Thoracic aorta (tissue), 2 donors: ENCODE measurements at regions not wholly inside any gene's neighbourhood (a gene's known extent, or its start where the extent isn't known, plus 50 kb on each side); places are given as distances from the start of the nearest gene placed in this dataset.

Experiments
- ATAC-seq: fragments of 150-250 bp; one replicate; pipeline ENCODE4 v1.8.0; 2017; ENCODE audit warnings: low read depth; ENCODE audit not compliant: insufficient number of reproducible peaks, low FRiP score
- DNase-seq: peaks from one replicate; pipeline ENCODE4 v3.0.0-alpha.2; 2020; ENCODE audit warnings: low spot score
- H3K27ac ChIP-seq, 2 donors: fragments of 200-600 bp; sonication (generic); 1 replicate in 1 of 2; 2 replicates in 1 of 2; pipeline ENCODE4 v1.5.1; 2016; ENCODE audit warnings: mild to moderate bottlenecking in 2 of 2, moderate library complexity in 2 of 2
- H3K27me3 ChIP-seq: fragments of 200-600 bp; sonication (generic); replicated peaks from 2 replicates; pipeline ENCODE4 v1.6.0; 2016; ENCODE audit warnings: mild to moderate bottlenecking; ENCODE audit not compliant: insufficient read depth
- H3K36me3 ChIP-seq: fragments of 200-600 bp; sonication (generic); one replicate; pipeline ENCODE4 v1.5.1; 2016
- H3K4me1 ChIP-seq, 2 donors: fragments of 200-600 bp; sonication (generic); 1 replicate in 1 of 2; 2 replicates in 1 of 2; pipeline versions ENCODE4 v1.5.1 to v1.6.0; 2016; ENCODE audit warnings: low read depth in 2 of 2, mild to moderate bottlenecking in 1 of 2; ENCODE audit not compliant: control insufficient read depth in 1 of 2
- H3K4me3 ChIP-seq: fragments of 200-600 bp; sonication (generic); 2 replicates; pipeline ENCODE4 v1.5.1; 2016; ENCODE audit warnings: mild to moderate bottlenecking
- H3K9me3 ChIP-seq: fragments of 200-600 bp; sonication (generic); 2 replicates; pipeline ENCODE4 v1.5.1; 2016
- TF ChIP-seq, protein P1 (sequence below): fragments of 200-600 bp; sonication (generic); IDR thresholded peaks from one replicate; pipeline ENCODE4 v1.5.1; 2019; ENCODE audit warnings: antibody characterized with exemption

DNA sequence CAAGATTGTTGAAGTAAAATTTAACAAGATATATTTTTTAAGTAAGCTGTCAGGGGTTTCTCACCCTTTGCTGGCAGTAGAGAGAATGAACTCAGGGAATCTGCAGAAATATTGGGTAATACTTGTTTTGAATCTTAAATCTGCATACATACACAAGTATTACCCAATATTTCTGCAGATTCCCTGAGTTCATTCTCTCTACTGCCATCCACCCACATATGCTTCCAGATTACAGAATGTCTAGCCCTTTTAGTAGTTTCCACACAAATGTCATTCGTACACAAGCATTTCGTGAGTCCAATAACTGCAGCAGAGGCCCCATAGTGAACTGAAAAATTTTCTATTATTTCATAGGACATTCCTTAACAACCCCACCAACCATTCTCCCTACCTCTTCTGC, 69.6 kb upstream of the TNFRSF21 start:
- TF ChIP-seq, protein P1, sequence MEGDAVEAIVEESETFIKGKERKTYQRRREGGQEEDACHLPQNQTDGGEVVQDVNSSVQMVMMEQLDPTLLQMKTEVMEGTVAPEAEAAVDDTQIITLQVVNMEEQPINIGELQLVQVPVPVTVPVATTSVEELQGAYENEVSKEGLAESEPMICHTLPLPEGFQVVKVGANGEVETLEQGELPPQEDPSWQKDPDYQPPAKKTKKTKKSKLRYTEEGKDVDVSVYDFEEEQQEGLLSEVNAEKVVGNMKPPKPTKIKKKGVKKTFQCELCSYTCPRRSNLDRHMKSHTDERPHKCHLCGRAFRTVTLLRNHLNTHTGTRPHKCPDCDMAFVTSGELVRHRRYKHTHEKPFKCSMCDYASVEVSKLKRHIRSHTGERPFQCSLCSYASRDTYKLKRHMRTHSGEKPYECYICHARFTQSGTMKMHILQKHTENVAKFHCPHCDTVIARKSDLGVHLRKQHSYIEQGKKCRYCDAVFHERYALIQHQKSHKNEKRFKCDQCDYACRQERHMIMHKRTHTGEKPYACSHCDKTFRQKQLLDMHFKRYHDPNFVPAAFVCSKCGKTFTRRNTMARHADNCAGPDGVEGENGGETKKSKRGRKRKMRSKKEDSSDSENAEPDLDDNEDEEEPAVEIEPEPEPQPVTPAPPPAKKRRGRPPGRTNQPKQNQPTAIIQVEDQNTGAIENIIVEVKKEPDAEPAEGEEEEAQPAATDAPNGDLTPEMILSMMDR, result no peak
- Histone ChIP-seq H3K36me3 (no peaks in the 10 kb centered on the region), H3K27ac (no peak overlapping the region), H3K4me1 (no peaks in the 10 kb centered on the region), H3K9me3 (no peaks in the 10 kb centered on the region), H3K27me3 (peaks cover 3% of the 10 kb centered on the region), H3K4me3 (no peak overlapping the region)
- ATAC-seq (no peak), DNase-seq (no peak)

DNA sequence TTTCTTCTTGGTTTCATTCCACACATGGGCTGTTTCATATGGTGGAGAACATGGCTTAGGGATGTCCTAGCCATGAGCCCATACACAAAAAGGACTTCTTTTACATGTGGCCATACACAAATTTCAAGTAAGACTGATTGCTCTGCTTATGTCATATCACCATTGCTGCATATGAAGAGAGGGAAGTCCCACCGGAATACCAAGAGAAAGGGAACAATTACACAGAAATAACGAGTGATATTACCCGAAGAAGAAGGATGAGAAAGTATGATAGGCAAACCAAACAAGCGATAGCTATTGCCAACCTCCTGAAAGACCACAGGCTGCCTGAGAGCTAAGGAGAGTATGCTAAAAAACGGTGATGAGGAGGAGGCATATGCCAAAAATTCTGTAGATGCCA, 70.5 kb upstream of the TNFRSF21 start:
- Histone ChIP-seq H3K27ac (no peak overlapping the region), H3K9me3 (no peaks in the 10 kb centered on the region), H3K36me3 (no peaks in the 10 kb centered on the region), H3K4me1 (no peaks in the 10 kb centered on the region), H3K4me3 (no peak overlapping the region), H3K27me3 (peaks cover 3% of the 10 kb centered on the region)
- DNase-seq, result no peak
- TF ChIP-seq, protein P1, result no peak
- no peak for ATAC-seq

DNA sequence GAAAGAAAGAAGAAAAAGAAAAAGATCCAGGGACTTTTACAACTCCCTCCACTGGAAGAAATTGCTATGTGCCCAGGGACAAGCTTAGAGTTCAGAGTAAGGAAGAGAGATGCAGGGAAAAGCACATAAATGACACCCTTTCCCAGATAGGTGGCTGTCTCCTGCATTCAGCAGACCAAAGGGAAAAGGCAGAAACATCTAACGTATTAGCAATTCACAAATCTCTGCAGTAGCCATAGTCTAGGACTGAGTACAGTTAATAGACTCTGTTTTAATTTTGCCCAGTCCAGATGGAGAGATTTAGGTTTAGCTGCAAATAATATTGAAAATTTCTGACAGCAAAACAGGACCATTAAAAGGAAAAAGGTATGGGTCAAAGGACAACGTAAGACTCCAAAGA, 71.3 kb upstream of the TNFRSF21 start:
- H3K27ac ChIP-seq, result no peak overlapping the region
- no peak for DNase-seq
- H3K9me3 ChIP-seq, result no peaks in the 10 kb centered on the region
- H3K36me3 ChIP-seq, result no peaks in the 10 kb centered on the region
- peaks cover 3% of the 10 kb centered on the region for H3K27me3 ChIP-seq
- ATAC-seq, result no peak
- H3K4me3 ChIP-seq, result no peak overlapping the region
- TF ChIP-seq, protein P1, result no peak
- no peaks in the 10 kb centered on the region for H3K4me1 ChIP-seq

DNA sequence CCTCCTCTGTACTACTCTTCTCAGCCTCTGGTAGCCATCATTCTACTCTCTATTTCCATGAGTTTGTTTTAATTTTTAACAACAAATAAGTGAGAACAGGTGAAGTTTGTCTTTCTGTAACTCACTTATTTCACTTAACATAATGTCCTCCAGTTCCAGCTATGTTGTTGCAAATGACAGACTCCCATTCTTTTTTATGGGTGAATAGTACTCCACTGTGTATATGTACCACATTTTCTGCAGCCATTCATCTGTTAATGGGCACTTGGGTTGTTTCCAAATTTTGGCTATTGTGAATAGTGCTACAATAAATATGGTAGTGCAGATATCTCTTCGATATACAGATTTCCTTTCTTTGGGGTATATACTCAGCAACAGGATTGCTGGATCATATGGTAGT, 73.7 kb upstream of the TNFRSF21 start:
- peaks cover 3% of the 10 kb centered on the region for H3K27me3 ChIP-seq
- no peak overlapping the region for H3K4me3 ChIP-seq
- no peaks in the 10 kb centered on the region for H3K9me3 ChIP-seq
- DNase-seq, result no peak
- H3K36me3 ChIP-seq, result no peaks in the 10 kb centered on the region
- no peak overlapping the region for H3K27ac ChIP-seq
- no peak for ATAC-seq
- no peaks in the 10 kb centered on the region for H3K4me1 ChIP-seq
- TF ChIP-seq, protein P1, result no peak

DNA sequence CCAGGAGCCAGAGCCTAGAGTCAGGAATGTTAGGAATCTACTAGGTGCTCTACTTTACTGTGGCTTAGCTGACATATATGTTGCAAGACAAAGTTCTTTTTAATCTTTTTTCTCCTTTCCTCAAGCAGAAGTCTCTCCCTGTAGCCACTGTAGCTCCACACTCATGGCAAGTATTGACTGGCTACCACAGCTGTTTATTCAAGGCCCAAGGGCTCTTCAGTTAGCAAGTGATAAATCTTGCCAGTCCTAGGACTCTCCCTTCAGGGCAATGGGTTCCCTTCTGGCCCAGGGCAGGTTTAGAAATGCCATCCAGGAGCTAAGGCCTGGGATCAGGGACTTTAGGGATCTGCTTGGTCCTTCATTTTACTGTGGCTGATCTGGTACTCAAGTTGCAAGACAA, 82.0 kb upstream of the TNFRSF21 start:
- Histone ChIP-seq H3K27me3 (no peaks in the 10 kb centered on the region), H3K9me3 (no peaks in the 10 kb centered on the region), H3K27ac (no peak overlapping the region), H3K4me3 (no peak overlapping the region), H3K36me3 (no peaks in the 10 kb centered on the region), H3K4me1 (no peaks in the 10 kb centered on the region)
- TF ChIP-seq, protein P1, result no peak
- no peak for DNase-seq
- ATAC-seq, result no peak
